Gastroesophageal sphincter (tissue), 3 donors: ENCODE measurements at regions not wholly inside any gene's neighbourhood (a gene's known extent, or its start where the extent isn't known, plus 50 kb on each side); places are given as distances from the start of the nearest gene placed in this dataset.

ENCODE experiments used
- CTCF ChIP-seq, 4 experiments: fragments of 200-600 bp in 2 of 4; fragments of 450-650 bp in 2 of 4; sonication (generic) in 1 of 4; IDR thresholded peaks; one replicate each; pipeline ENCODE4 v1.5.1; 2017 to 2019; ENCODE audit warnings: antibody characterized with exemption in 4 of 4, mild to moderate bottlenecking in 2 of 4, moderate library complexity in 2 of 4
- EP300 ChIP-seq: sonication (generic); formaldehyde crosslinking; IDR thresholded peaks from one replicate; pipeline ENCODE4 v1.6.1; 2017; ENCODE audit warnings: antibody characterized with exemption, mild to moderate bottlenecking
- POLR2A ChIP-seq, 2 donors: fragments of 450-650 bp; IDR thresholded peaks; one replicate each; pipeline ENCODE4 v1.6.1; 2017; ENCODE audit warnings: antibody characterized with exemption in 2 of 2, mild to moderate bottlenecking in 2 of 2, moderate library complexity in 1 of 2
- POLR2AphosphoS5 ChIP-seq: sonication (generic); formaldehyde crosslinking; IDR thresholded peaks from one replicate; pipeline ENCODE4 v1.6.1; 2017; ENCODE audit warnings: antibody characterized with exemption

GRCh38 chr2:190759749-190760213 is 110.9 kb downstream of the NAB1 start:
- TF ChIP-seq CTCF (IDR thresholded peaks at IDR 0.05) (no peak), POLR2AphosphoS5 (no peak), POLR2A (IDR thresholded peaks at IDR 0.05) (no peak), EP300 (no peak)
